ENCODE measurements at regions not wholly inside any gene's neighbourhood (a gene's known extent, or its start where the extent isn't known, plus 50 kb on each side); places are given as distances from the start of the nearest gene placed in this dataset.

DNA sequence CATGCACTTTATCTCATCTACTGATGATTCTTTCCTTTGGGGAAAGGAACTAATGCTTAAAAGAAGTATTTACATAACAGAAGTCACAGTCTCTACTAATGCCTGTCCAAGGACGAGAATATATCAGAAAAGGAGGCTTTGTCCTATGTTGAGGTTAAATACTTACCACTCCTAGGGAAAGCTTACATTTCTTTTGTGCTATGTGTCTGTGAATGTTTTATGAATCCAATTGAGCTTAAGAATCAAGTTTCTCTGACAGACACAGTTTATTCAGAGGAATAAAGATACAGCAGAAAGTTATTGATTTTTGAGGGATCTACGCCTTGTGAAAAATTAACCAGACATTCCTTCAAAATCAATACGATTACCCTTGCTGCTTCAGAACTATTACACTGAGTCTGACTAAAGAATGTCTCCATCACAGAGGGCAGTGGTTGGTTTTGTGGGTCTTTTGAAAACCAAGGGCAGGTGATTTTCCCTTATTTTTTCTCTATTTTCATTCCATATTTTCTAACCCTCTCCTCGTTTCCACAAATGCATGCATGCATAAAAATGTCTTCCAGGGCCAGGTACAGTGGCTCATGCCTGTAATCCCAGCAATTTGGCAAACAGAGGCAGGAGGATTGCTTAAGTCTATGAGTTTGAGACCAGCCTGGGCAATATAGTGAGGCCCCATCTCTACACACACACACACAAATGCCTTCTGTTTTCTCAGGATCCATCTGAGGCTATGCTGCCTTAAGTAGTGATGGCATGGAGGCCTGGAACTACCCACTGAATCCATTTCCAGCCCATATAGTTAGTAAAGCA, 1095.1 kb downstream of the GALC start (continued):
- TF ChIP-seq, protein P1, sequence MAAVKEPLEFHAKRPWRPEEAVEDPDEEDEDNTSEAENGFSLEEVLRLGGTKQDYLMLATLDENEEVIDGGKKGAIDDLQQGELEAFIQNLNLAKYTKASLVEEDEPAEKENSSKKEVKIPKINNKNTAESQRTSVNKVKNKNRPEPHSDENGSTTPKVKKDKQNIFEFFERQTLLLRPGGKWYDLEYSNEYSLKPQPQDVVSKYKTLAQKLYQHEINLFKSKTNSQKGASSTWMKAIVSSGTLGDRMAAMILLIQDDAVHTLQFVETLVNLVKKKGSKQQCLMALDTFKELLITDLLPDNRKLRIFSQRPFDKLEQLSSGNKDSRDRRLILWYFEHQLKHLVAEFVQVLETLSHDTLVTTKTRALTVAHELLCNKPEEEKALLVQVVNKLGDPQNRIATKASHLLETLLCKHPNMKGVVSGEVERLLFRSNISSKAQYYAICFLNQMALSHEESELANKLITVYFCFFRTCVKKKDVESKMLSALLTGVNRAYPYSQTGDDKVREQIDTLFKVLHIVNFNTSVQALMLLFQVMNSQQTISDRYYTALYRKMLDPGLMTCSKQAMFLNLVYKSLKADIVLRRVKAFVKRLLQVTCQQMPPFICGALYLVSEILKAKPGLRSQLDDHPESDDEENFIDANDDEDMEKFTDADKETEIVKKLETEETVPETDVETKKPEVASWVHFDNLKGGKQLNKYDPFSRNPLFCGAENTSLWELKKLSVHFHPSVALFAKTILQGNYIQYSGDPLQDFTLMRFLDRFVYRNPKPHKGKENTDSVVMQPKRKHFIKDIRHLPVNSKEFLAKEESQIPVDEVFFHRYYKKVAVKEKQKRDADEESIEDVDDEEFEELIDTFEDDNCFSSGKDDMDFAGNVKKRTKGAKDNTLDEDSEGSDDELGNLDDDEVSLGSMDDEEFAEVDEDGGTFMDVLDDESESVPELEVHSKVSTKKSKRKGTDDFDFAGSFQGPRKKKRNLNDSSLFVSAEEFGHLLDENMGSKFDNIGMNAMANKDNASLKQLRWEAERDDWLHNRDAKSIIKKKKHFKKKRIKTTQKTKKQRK (IDR thresholded peaks at IDR 0.05; ENCODE audit: low read length) = no peak
- TF ChIP-seq, protein P2, sequence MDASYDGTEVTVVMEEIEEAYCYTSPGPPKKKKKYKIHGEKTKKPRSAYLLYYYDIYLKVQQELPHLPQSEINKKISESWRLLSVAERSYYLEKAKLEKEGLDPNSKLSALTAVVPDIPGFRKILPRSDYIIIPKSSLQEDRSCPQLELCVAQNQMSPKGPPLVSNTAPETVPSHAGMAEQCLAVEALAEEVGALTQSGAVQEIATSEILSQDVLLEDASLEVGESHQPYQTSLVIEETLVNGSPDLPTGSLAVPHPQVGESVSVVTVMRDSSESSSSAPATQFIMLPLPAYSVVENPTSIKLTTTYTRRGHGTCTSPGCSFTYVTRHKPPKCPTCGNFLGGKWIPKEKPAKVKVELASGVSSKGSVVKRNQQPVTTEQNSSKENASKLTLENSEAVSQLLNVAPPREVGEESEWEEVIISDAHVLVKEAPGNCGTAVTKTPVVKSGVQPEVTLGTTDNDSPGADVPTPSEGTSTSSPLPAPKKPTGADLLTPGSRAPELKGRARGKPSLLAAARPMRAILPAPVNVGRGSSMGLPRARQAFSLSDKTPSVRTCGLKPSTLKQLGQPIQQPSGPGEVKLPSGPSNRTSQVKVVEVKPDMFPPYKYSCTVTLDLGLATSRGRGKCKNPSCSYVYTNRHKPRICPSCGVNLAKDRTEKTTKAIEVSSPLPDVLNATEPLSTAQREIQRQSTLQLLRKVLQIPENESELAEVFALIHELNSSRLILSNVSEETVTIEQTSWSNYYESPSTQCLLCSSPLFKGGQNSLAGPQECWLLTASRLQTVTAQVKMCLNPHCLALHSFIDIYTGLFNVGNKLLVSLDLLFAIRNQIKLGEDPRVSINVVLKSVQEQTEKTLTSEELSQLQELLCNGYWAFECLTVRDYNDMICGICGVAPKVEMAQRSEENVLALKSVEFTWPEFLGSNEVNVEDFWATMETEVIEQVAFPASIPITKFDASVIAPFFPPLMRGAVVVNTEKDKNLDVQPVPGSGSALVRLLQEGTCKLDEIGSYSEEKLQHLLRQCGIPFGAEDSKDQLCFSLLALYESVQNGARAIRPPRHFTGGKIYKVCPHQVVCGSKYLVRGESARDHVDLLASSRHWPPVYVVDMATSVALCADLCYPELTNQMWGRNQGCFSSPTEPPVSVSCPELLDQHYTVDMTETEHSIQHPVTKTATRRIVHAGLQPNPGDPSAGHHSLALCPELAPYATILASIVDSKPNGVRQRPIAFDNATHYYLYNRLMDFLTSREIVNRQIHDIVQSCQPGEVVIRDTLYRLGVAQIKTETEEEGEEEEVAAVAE (CRISPR knock-in tag; IDR thresholded peaks at IDR 0.05; ENCODE audit: borderline replicate concordance) = no peak
- TF ChIP-seq NKX3-1 (CRISPR knock-in tag; IDR thresholded peaks at IDR 0.05) = no peak
- TF ChIP-seq NR2F2 (IDR thresholded peaks at IDR 0.05; ENCODE audit: borderline replicate concordance, low read depth) = peak; percentile 52; the same call in 1 of the 2 replicates
- TF ChIP-seq CREM (IDR thresholded peaks at IDR 0.05) = peak; percentile 84
- TF ChIP-seq CREM (CRISPR knock-in tag; IDR thresholded peaks at IDR 0.05) = no peak
- TF ChIP-seq ARNT (IDR thresholded peaks at IDR 0.05) = no peak
- 0 out of 2 replicates have a peak, but pooled peaks have one; percentile 17 for TF ChIP-seq ZNF12 (CRISPR knock-in tag; IDR thresholded peaks at IDR 0.05)
- no peak for TF ChIP-seq ZNF768 (CRISPR knock-in tag; IDR thresholded peaks at IDR 0.05)
- TF ChIP-seq, protein P3, sequence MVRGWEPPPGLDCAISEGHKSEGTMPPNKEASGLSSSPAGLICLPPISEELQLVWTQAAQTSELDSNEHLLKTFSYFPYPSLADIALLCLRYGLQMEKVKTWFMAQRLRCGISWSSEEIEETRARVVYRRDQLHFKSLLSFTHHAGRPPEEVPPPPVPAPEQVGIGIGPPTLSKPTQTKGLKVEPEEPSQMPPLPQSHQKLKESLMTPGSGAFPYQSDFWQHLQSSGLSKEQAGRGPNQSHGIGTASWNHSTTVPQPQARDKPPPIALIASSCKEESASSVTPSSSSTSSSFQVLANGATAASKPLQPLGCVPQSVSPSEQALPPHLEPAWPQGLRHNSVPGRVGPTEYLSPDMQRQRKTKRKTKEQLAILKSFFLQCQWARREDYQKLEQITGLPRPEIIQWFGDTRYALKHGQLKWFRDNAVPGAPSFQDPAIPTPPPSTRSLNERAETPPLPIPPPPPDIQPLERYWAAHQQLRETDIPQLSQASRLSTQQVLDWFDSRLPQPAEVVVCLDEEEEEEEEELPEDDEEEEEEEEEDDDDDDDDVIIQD (CRISPR knock-in tag; IDR thresholded peaks at IDR 0.05; ENCODE audit: low read depth) = peak; percentile 55; the same call in 1 of the 2 replicates
- TF ChIP-seq CHD2 (IDR thresholded peaks at IDR 0.05; ENCODE audit: low read depth, low read length) = no peak
- no peak for TF ChIP-seq TAF1 (CRISPR knock-in tag; IDR thresholded peaks at IDR 0.05)
- TF ChIP-seq SMARCE1 (IDR thresholded peaks at IDR 0.05; ENCODE audit: borderline replicate concordance) = no peak
- TF ChIP-seq, protein P4, sequence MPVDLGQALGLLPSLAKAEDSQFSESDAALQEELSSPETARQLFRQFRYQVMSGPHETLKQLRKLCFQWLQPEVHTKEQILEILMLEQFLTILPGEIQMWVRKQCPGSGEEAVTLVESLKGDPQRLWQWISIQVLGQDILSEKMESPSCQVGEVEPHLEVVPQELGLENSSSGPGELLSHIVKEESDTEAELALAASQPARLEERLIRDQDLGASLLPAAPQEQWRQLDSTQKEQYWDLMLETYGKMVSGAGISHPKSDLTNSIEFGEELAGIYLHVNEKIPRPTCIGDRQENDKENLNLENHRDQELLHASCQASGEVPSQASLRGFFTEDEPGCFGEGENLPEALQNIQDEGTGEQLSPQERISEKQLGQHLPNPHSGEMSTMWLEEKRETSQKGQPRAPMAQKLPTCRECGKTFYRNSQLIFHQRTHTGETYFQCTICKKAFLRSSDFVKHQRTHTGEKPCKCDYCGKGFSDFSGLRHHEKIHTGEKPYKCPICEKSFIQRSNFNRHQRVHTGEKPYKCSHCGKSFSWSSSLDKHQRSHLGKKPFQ (CRISPR knock-in tag; IDR thresholded peaks at IDR 0.05; ENCODE audit: insufficient replicate concordance) = no peak
- no peak for TF ChIP-seq ZNF850 (CRISPR knock-in tag; conservative IDR thresholded peaks at IDR 0.05)
- TF ChIP-seq, protein P5, sequence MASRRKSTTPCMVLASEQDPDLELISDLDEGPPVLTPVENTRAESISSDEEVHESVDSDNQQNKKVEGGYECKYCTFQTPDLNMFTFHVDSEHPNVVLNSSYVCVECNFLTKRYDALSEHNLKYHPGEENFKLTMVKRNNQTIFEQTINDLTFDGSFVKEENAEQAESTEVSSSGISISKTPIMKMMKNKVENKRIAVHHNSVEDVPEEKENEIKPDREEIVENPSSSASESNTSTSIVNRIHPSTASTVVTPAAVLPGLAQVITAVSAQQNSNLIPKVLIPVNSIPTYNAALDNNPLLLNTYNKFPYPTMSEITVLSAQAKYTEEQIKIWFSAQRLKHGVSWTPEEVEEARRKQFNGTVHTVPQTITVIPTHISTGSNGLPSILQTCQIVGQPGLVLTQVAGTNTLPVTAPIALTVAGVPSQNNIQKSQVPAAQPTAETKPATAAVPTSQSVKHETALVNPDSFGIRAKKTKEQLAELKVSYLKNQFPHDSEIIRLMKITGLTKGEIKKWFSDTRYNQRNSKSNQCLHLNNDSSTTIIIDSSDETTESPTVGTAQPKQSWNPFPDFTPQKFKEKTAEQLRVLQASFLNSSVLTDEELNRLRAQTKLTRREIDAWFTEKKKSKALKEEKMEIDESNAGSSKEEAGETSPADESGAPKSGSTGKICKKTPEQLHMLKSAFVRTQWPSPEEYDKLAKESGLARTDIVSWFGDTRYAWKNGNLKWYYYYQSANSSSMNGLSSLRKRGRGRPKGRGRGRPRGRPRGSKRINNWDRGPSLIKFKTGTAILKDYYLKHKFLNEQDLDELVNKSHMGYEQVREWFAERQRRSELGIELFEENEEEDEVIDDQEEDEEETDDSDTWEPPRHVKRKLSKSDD (CRISPR knock-in tag; IDR thresholded peaks at IDR 0.05; ENCODE audit: low read depth) = no peak
